A549 (cell line): ENCODE measurements at regions not wholly inside any gene's neighbourhood (a gene's known extent, or its start where the extent isn't known, plus 50 kb on each side); places are given as distances from the start of the nearest gene placed in this dataset.

Experiments
- CBX8 ChIP-seq: fragments of 200-600 bp; sonication (generic); IDR thresholded peaks from 2 replicates; pipeline ENCODE4 v1.6.1; 2016
- KDM1A ChIP-seq: fragments of 200-600 bp; sonication (generic); IDR thresholded peaks from 2 replicates; pipeline ENCODE4 v1.6.1; 2016; ENCODE audit warnings: low read depth, mild to moderate bottlenecking
- TF ChIP-seq, protein P1 (sequence below): fragments of 450-650 bp; IDR thresholded peaks from 2 replicates; pipeline ENCODE4 v1.6.1; 2014; ENCODE audit warnings: antibody characterized with exemption
- TF ChIP-seq, protein P2 (sequence below): fragments of >200 bp; sonication (Bioruptor Twin); formaldehyde crosslinking; IDR thresholded peaks from 3 replicates; pipeline ENCODE4 v1.5.1; 2016

DNA sequence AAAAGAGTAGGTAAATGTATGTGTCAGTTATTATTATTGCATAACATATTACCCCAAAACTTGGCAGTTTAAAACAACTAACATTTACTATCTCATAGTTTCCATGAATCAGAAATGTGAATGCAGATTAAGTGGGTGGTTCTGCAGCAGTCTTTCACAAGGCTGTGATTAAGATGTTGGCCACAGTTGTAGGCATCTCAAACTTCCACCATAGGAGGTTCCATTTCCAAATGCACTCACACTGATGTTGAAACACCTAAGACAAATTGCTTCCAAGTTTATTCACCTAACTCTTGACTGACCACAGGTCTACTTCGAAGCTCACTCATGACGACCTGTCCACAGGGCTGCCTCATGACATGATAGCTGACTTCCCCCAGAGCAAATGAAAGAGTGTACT lies 360.8 kb downstream of the GRB14 start:
- TF ChIP-seq CBX8 (no peak), KDM1A (no peak)
- TF ChIP-seq, protein P1, sequence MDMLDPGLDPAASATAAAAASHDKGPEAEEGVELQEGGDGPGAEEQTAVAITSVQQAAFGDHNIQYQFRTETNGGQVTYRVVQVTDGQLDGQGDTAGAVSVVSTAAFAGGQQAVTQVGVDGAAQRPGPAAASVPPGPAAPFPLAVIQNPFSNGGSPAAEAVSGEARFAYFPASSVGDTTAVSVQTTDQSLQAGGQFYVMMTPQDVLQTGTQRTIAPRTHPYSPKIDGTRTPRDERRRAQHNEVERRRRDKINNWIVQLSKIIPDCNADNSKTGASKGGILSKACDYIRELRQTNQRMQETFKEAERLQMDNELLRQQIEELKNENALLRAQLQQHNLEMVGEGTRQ: no peak
- TF ChIP-seq, protein P2, sequence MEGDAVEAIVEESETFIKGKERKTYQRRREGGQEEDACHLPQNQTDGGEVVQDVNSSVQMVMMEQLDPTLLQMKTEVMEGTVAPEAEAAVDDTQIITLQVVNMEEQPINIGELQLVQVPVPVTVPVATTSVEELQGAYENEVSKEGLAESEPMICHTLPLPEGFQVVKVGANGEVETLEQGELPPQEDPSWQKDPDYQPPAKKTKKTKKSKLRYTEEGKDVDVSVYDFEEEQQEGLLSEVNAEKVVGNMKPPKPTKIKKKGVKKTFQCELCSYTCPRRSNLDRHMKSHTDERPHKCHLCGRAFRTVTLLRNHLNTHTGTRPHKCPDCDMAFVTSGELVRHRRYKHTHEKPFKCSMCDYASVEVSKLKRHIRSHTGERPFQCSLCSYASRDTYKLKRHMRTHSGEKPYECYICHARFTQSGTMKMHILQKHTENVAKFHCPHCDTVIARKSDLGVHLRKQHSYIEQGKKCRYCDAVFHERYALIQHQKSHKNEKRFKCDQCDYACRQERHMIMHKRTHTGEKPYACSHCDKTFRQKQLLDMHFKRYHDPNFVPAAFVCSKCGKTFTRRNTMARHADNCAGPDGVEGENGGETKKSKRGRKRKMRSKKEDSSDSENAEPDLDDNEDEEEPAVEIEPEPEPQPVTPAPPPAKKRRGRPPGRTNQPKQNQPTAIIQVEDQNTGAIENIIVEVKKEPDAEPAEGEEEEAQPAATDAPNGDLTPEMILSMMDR: no peak
